Cerebellar nuclear complex (tissue), 1 donor: ENCODE measurements at regions not wholly inside any gene's neighbourhood (a gene's known extent, or its start where the extent isn't known, plus 50 kb on each side); places are given as distances from the start of the nearest gene placed in this dataset.
"Not testable (repeated sequence)": the region's sequence is repeated elsewhere in the genome, so short reads cannot be mapped to it uniquely, and the experiment has no call there.

Experiments
- DNase-seq, 2 experiments: peaks; one replicate each; lab custom pipeline; 2025; lab: John Stamatoyannopoulos, UW

DNA sequence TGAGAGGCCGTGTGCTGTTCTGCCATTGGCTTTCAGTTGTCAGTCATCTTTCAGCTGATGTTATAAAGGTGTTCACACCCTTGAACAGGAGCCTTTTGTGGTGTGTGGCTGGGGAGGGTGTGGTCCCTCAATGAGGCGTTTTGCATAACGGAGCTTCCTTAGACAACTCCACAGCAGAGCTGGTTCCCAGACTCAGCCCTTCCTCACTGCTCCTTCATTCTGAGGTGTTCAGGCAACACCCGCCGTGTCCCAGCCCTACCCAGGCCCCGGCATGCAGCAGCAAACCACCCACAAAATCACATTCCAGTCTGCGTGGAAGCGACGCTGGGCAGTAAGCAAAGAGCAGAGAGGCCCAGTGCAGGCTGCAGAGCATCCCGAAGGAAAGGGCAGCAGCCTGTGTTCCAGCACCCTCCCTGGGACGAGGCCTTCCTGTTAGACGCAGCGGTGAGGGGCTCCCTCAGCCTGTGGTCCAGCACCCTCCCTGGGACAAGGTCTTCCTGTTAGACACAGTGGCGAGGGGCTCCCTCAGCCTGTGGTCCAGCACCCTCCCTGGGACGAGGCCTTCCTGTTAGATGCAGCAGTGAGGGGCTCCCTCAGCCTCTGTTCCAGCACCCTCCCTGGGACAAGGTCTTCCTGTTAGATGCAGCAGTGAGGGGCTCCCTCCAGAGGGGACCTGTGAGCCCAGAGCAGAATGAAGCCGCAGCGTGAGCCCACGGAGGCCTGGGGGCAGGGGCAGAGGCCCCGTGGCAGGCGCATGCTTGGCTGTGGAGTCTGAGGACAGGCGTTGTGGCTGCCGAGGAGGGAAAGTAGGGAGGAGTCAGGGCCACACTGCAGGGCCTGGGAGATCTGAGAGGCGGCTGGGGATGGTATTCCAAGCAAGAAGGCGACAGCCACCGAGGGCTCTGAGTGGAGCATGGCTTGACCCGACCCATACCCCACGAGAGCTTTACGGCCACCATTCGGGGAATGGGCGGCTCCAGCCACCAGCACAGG is 201.8 kb upstream of the HDAC4 start:
- no peak for DNase-seq

DNA sequence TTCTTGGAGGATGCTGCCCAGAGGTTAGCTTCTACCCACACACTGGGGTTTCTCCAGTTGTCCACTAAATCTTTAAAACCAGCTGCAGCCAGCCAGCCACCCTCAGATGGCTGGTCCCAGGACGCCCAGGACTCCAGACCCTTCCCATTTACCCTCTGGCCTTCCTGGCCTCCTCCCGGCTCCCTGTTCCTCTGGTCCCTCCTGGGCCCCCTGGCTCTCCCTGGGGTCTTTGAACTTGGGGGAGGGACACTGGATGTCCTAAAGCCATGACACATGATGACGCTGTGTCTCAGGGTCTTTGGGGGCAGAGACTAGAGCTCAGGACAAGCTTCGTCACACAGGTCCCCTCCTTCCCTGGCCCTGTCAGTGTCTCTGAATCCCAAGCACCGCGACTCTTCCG is 201.1 kb upstream of the HDAC4 start:
- DNase-seq: no peak

DNA sequence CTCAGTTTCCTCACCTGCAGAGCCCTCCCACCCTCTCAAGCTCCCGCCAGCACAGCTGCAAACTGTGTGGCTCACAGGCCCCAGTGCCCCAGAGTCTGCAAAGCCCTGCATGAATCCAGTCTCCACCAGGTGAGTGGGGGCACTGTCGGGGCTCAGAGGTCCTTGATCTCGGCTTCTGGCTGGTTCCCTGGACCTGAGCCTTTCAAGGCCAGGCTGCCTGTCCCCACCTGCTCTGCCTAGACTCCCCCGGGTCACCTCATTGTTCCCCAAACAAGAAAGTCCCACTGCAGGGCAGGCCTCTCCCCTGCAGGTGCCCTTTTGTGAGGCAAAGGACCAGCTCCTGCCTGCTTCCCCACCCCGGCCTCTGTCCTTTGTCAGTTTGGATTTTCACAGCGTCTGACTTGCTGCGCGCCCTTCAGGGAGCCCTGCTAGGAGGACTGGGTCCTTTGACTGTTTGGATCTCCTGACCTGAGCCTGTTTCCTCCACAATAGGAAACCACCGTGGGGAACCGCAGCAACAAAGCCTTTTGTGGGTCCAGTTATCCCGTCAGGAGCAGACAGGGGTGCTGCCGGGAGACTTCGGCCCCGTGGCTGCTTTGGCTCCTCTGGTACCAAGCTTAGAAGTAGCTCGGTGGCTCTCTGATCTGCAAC is 200.5 kb upstream of the HDAC4 start:
- DNase-seq: no peak

DNA sequence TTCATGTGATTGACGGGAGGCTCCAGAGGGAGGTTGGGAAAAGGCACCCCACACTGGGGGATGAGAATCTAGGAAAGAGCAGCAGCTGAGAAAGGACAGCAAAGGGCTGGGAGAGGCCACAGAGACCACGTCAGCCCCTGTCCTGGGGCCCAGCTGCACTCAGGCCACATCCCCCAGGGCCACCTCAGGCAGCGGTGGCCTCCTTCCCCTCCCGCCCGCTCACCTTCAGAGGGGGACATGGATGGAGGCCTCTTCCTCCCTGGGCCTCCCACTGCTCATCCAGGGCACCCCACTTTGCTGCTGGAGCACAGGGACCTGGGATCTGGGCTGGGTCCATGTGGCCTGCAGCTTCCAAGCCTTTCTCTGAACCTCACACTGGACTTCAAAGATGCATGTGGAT is 199.8 kb upstream of the HDAC4 start:
- DNase-seq: no peak

DNA sequence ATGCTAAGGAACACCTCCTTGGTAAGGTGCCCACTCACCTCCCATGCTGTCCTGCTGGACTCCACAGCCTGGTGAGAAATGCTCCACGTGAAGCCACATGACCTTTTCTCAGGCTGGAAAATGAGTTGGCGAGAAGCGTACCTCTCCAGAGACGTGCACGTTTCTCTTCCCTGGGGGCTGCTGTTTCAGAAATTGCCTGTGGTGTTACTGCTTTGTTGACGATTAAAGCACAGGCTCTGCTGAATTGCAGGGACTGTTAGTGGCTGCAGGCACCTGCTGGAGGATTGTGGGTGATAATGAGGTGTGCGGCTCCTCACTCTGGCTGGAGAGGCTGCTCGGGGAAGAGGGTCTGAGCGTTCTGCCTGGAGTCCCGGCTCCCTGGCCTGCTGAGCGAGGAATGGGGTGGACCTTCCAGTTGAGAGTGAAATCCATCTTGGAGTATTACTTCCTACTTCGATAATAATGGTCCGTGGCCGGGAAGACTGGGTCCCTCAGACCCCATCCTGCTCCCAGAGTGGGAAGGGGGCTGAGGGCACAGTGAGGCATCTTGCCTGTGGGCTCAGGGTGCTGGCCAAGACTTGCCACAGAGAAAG is 199.3 kb upstream of the HDAC4 start:
- no peak for DNase-seq

DNA sequence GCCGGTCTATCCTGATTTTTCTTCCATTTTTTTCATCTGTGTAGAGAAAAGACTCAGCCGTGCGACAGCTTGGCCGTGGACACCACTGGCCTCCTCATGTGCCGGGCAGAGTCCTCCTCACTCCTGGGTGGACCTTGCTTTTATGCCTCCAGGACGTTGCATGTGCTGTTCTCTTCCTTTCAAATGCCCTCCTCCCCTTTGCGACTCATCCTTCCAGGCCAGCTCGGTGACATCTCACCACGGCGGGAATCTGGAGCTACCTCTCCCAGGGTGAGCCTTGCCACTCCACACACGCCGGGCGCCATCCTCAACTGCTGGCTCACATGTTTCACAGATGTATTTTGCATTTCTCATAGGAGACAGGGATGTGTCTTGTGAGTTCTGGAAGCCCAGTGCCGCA is 198.5 kb upstream of the HDAC4 start:
- no peak for DNase-seq

DNA sequence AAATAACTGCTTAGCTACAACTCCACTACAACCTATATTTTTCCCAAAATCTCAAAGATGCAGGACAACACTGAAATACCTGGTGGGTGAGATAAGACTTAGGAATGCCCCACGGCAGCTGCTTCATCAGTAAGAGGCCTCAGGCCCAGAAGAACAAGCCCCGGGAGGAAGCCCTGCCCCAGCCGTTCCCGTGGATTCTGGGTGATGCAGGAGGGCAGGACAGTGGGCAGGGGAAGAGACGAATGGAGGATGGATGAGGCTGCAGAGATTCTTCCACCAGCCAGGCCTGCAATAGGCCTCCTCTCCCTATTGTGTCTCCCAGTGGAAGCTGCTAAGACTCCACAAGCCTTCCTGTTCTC is 197.9 kb upstream of the HDAC4 start:
- DNase-seq: no peak

DNA sequence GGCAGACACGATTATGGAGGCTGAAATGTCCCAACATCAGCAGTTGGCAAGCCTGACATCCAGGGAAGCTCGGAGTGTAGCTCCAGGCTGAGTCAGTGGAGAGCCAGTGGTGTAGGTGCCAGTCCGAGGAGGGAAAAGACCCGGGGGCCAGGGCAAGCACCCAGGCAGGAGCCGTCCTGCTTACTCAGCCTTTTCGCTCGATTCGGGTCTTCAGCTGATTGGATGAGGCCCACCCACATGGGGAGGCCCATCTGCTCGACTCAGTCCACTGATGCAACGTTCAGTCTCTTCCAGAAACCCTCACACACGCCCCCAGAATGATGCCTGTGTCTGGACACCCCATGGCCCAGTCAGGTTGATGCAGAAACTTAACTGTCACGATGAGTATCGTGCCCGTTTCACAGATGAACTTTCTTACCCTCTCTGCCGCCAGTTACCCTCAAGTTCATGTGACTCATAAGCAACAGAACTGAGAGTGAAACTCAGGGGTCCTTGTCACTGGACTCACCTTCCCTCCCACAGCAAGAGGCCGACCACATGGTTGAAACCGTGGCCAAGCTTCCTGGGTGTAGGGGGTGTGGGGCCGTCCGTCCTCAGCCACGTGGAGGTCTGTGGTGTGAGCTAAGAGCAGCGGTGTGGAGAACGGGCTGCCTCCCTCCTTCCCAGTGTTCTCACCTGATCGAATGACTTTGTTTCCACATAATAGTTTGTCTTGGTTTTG is 197.4 kb upstream of the HDAC4 start:
- DNase-seq: no peak

DNA sequence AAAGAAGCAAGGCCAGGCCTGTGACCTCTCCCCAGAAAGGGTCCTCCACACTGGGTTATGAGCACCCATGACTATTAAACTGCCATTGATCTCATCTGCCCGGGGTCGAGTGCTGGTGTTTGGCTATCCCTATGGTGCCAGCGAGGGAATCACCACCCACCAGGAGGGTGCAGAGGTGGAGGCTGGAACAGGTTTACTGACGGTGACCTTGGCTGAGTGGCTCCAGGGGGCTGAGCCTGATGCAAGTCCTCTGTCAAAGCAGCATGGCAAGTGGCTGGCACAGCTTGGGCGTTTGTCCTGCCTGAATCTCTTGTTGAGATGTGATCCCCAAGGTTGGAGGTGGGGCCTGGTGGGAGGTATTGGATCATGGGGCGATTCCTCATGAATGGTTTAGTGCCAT is 196.4 kb upstream of the HDAC4 start:
- DNase-seq: no peak

DNA sequence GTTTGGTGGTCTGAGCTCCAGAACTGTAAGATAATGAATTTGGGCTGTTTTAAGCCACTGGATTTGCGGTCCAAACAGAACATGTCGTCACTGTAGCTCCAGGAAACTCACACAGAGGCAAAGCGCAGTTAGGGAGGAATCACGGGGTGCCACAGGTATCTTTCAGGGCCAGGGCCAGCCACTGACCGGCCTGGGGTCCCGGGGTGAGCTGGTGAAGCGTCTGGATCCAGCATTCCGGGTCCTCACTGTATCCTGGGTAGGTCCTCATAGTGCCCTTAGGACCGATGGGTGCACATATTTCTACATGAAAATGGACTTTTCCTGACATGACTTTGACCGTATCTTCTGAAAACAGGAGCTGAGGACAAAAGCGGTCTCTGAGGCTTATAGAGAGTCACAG is 196.0 kb upstream of the HDAC4 start:
- DNase-seq: no peak

DNA sequence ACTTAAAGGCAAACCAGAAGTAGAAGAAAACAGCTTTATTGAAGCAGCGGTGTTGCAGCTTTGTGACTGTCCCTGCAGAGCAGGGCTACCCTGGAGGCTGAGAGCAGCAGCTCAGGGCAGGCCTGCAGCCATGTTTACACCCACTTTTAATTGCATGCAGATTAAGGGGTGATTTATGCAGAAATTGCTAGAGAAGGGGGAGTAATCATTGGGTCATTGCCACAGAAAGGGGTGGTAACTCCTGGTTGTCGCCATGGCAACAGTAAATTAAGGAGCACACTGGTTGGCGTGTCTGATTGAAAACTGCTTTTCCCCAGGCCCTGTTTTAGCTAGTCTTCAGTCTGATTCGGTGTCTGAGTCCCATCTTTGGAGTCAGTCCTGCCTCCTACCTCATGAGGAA is 195.4 kb upstream of the HDAC4 start:
- DNase-seq: no peak

DNA sequence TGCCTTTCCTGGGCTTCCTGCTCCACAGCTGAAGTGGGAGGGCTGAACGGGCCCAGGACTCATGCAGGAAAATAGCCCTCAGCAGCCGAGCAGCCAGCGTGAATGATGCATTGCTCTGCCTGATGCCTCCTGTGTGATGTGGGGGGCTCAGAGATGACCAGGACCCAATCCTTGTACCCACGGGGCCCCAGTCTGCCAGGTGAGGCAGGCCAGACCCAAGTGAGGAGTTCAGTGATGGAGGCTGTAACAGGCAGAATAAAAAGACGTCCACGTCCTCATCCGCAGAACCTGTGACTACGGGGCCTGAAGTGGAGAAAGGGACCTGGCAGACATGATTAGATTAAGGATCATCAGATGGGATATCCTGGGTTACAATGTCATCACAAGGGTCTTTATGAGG is 194.9 kb upstream of the HDAC4 start:
- no peak for DNase-seq

DNA sequence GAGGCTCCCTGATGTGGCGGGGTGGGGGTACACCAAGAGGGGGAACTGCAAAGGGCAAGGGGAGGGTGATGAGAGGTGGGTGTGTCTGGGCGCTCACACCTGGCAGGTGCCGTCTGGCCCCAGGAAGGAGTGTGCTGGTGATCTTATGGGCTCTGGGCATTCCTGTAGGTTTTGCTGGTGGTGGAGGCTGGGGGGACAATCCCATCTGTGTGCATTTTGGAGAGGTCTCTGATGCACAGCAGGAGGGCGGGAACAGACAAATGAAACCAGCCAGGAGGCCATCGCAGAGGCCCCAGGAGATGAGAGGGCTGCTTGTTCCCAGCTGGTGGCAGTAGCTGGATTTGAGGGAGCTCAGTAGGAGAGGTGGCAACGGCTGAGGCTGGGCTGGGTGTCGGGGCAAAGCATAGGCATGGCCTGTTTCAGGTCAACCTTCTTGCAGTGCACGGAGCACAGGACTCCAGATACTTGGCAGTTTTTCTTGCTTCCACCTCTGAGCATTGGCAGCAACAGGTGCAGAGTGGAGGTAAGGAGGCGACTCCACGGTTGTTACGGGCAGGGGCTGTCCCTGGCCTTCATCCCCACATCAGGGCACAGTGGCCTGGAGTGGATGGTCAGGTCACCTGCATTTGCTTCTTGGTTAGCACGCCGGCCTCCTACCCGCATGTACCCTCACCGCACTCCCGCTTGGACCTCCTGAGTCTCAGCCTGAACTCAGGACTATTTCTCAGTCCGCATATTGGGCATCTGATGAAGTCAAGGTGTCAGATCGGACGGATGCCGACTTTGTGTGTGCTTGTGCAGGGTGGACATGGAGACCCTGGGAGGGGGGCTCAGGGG is 194.2 kb upstream of the HDAC4 start:
- no peak for DNase-seq

DNA sequence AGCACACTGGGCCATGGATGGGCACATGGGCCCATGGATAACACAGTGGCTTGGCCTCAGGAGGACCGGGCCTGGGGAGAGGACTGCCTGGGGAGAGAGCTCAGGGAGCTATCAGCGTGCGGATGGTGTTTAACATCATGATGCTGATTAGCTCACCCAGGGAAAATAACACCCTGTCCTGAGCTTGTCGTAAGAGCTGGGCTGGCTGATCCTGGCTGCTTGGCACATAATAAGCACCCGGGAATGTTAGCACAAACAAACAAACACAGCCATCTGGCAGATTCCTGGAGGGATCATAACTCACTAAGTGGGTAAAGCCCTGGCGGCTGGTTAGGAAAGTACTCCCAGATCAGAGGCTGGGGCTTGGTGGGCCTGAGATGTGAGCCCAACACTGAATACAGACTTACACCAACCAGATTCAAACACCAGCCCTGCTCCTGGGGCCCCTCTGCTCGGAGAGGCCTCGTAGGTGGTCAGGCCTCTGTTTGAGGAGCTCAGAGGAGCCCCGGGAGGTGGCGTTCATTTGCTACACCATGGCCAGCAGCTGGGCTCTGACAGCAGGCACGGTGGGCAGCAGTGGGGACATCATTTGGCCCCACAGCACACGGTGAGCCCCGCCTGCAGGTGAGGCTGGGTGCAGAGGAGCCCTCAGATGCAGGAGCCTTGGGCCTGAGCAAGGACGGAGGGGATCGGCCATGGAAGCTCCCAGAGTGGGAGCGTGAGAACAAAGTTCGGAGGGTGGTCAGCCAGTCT is 193.4 kb upstream of the HDAC4 start:
- no peak for DNase-seq

DNA sequence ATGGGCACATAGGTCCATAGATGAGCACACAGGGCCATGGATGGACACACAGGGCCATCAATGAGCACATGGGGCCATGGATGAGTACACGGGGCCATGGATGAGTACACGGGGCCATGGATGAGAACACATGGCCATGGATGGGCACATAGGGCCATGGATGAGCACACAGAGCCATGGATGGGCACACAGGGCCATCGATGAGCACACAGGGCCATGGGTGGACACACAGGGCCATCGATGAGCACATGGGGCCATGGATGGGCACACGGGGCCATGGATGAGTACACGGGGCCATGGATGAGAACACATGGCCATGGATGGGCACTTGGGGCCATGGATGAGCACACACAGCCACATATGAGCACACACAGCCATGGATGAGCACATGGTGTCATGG is 192.6 kb upstream of the HDAC4 start:
- DNase-seq: no peak

DNA sequence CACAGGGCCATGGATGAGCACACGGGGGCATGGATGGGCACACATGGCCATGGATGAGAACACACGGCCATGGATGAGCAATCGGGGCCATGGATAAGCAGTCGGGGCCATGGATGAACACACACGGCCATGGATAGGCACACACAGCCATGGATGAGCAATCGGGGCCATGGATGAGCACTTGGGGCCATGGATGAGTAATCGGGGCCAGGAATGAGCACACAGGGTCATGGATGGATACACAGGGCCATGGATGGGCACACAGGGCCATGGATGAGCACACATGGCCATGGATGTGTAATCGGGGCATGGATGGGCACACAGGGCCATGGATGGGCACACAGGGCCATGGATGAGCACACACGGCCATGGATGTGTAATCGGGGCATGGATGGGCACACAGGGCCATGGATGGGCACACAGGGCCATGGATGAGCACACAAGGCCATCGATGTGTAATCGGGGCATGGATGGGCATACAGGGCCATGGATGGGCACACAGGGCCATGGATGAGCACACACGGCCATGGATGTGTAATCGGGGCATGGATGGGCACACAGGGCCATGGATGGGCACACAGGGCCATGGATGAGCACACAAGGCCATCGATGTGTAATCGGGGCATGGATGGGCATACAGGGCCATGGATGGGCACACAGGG is 191.9 kb upstream of the HDAC4 start:
- DNase-seq: not testable (repeated sequence)

DNA sequence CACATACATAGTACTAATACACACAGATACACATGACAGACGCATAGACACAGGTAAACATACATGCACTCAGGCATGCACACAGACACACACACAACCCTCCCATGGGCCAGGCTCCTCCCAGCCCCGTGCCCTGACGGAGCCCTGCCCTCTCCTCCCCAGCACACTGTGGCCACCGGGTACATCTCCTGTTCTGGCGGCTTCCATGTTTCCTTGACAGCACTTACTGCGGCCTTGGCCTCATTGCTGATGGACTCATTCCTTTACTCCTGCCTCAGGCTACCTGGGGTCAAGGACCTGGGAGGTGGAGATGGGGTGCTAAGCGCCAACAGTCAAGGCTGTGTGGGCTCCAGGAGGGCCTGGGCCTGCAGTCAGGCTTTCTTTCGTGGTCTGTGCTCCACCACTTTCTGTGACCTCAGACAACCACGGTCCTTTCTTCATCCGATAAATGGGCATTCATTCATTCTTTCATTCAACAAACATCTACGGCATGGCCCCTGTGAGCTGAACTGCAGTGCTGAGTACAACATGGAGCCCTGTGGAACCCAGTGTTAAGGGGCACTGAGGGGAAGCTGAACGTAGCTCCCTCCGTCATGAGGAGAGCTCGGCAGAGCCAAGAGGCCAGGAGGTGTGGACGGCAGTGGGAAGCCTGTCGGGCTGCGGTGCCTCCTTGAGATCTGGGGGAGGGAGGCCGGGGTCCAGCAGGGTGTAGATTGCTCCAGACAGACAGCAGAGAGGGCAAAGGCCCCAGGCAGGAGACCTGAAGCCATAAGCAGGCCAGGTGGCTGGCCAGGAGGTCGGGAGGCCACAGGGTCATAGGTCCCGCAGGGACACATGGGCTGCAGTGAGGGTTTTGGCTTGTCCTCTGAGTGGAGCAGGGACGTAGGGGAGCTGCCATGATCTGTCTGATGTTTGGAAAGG is 190.4 kb upstream of the HDAC4 start:
- DNase-seq: no peak

DNA sequence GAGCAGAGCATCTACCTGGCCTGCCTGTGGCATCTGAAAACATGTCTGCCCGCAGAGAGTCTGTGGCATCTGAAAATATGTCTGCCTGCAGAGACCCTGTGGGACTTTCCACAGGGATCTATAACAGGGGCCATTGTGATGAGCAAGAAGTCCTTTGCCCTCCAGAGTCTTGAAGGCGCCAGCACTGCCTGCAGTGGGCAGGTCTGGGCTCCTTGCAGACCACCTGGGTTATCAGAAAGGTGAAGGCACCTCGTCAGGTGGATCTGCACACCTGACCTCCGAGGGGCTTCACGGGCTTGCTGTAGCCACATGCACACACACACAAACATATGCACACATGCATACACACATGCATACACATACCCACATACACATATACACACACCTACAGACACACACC is 189.5 kb upstream of the HDAC4 start:
- DNase-seq: no peak

DNA sequence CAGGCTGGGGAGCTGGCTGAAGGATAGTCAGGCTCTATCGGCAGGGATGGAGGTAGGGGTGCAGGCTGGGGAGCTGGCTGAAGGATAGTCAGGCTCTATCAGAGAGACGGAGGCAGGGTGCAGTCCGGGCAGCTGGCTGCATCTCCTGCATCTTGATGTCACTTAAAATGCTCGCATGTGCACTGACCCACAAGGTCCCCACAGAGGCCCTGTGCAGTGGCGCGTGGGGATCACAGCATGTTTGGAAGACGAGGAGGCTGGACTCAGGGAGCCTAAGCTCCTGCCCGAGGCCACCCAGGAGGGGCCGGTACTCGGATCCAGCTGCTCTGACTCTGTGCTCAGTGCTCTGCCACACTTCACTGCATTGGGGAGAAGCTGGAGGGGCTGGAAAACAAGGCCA is 189.0 kb upstream of the HDAC4 start:
- DNase-seq: no peak
